ENCODE measurements at regions not wholly inside any gene's neighbourhood (a gene's known extent, or its start where the extent isn't known, plus 50 kb on each side); places are given as distances from the start of the nearest gene placed in this dataset.

DNA sequence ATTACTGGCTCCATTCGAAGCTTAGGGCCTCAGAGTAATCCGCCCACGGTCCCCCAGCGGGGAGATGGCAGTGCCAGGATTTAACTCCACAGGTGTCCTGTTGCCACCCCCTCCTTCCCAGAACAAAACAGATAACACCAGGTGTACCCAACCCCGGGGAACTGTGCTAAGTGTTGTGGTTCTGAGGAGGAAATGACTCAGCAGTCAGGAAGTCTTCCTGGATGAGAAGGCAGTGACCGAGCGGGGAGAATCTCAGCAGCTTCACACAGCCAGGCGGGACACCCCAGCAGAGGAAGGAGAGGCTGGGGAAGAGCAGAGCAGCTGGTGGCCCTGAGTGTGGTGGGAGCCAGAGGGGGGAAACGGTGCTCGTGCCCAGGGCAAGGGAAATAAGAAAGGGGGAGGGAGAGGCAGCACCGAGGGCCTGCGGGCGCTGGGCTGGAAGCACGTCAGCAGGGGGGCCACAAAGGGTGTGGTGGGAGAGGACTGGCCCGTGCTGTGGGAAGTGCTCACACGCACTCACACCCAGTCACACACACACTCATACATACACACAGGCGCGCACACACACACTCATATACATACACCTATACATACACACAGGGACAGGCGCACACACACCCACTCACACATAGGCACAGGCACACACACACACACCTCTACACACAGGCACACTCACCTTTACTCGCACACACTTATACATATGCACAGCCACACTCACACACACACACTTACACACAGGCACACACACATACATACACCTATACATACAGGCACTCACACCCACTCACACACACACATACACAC, 59.8 kb upstream of the CHST15 start:
- TF ChIP-seq, protein P1, sequence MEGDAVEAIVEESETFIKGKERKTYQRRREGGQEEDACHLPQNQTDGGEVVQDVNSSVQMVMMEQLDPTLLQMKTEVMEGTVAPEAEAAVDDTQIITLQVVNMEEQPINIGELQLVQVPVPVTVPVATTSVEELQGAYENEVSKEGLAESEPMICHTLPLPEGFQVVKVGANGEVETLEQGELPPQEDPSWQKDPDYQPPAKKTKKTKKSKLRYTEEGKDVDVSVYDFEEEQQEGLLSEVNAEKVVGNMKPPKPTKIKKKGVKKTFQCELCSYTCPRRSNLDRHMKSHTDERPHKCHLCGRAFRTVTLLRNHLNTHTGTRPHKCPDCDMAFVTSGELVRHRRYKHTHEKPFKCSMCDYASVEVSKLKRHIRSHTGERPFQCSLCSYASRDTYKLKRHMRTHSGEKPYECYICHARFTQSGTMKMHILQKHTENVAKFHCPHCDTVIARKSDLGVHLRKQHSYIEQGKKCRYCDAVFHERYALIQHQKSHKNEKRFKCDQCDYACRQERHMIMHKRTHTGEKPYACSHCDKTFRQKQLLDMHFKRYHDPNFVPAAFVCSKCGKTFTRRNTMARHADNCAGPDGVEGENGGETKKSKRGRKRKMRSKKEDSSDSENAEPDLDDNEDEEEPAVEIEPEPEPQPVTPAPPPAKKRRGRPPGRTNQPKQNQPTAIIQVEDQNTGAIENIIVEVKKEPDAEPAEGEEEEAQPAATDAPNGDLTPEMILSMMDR (IDR thresholded peaks at IDR 0.05), result no peak
- no peak for TF ChIP-seq POLR2A (IDR thresholded peaks at IDR 0.05)
